DMS53 treated with DMSO at 0.1 percent for 48 hours (cell line): ENCODE measurements at regions not wholly inside any gene's neighbourhood (a gene's known extent, or its start where the extent isn't known, plus 50 kb on each side); places are given as distances from the start of the nearest gene placed in this dataset.

ENCODE experiments used
- DNase-seq: peaks from one replicate; lab custom pipeline; 2025; ENCODE audit not compliant: unreplicated experiment; lab: John Stamatoyannopoulos, UW

DNA sequence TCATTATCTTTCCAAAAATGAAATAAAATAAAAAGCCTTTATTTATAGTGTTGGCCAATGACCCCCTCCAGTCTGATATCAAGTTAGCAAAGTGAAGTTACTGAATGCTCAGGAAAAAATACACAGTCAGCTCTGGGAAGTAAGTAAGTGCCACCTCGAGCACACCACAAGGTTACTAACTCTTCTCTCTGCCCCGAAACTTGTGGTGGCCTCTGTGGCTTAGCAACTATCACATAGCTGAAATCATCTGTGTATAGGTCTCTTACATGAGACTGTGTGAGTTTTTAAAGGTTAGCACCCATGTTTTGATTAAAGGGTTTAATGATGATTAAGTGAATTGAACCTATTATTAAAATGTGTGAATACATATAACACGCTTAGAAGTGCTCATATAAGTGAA lies 161.4 kb upstream of the KLF4 start:
- DNase-seq: no peak

- DNase-seq: no peak
Observed at GRCh38 chr9:107650321-107650720, 160.8 kb upstream of the KLF4 start.

DNA sequence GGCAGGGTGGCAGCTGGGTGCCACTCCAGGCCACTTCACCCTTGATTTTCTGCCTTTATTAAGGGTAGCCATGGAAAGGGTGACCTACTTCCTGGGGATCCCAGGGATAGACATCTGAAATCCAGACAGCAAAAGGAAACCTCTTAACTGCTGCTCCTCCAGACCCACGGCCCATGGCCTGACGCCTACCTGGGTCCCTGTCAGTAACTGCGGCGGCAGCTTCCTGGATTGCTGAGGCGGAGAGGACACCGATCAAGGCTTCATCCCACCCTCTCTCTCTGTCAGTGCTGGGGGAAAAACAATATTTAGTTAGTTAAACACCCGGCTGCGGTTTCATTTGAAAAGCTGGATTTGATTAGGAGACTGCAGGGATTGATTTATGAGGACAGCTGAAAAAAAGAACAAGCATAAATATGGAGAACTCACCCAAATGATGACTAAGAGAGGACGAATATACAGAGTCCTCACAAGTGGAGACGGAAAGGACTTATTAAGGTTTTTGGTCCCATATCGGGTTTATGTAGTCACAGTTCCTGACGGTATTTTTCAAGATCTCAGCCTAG lies 158.7 kb upstream of the KLF4 start:
- DNase-seq: no peak

GRCh38 chr9:107647611-107648010 lies 158.0 kb upstream of the KLF4 start:
- no peak for DNase-seq

DNA sequence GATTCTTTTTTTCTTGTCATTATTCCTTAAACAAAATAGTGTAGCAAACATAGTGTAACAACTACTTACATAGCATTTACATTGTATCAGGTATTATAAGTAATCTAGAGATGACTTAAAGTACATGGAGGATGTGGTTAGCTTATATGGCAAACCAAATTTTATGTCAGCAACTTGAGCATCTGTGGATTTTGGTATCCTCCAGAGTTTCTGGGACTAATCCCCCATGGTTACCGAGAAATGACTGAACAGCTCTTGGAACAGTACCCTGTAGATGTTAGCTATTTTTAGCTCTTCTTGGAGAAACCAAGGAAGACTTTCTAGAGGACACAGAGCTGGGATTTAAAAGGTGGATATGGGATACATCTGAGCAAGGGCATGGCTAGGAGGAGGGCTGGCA lies 157.6 kb upstream of the KLF4 start:
- no peak for DNase-seq

GRCh38 chr9:107645464-107645833 lies 155.9 kb upstream of the KLF4 start:
- DNase-seq: no peak

DNA sequence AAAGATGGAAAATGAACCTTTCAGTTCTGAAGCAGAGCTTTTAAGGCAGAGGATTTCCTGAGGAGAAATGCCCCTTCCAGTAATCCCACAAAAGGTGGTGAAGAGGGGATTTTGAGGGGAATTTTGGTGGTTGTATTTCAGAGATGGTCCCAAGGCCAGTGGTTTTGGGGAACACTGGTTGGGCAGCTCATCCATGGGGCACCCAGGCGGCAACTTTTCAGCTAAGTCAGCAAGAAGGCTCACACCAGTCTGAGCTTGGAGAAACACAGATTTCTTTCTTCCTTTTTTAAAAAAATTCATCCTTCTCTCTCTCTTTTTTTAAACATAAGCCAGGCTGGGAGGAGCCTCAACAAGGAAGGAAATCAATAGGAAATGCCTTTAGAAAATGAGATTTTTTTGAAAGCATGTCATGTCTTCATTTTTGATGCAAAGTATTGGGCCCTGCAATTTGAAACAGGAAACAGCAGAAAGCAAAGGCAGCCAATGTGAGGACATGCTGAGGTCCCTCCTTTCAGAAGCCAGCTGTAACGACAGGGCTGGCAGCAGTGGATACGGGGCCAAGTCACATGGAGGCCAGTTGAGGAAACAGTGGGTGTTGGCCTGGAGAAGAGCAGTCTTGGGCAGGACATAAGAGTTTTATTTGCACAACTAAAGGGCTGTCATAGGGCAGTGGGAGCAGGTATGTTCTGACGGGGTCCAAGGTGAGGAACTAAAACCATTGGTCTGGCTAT lies 155.3 kb upstream of the KLF4 start:
- no peak for DNase-seq

- DNase-seq: peak; percentile 5
Observed at GRCh38 chr9:107639426-107639825, 149.9 kb upstream of the KLF4 start.

DNA sequence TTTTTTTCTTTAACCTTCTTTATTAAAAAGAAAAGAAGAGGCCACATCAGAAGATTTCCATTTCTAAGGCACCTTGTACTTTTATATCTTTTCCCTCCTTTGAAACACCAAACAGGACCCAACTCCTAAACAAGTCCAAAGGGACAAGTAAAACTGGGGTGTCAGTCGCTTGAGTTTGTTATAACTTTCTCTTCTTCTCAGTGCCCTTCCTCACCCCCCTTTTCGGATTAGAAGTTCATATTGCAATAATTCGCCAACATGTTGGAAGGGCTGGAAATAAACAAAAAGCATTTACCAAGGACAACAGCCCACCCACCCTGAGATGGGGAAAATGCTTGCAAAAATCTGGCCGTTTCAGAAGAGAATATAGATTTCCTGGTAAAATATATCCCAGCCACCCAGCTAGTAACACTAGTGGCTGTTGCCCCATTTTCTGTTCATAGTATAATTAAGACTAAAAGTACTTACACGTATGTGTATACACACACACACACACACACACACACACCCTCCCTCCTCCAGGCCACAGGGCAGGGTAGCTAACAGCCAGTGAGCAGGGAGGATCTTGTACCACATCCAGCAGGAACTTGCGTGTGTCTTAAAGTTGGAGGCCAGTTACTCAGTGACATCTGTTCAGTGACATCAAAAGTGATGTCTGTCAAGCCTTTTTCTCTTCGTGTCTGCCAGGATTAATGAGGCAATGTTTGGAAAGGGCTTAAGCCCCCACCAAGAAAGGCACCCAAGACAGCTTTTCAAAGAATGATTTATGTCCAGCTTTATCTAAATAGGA lies 149.1 kb upstream of the KLF4 start:
- peak; percentile 7 for DNase-seq

- DNase-seq: peak; percentile 65
Observed at GRCh38 chr9:107637421-107638420, 148.2 kb upstream of the KLF4 start.

GRCh38 chr9:107636571-107637381 lies 147.2 kb upstream of the KLF4 start:
- no peak for DNase-seq

- no peak for DNase-seq
Observed at GRCh38 chr9:107635803-107636174, 146.2 kb upstream of the KLF4 start.

DNA sequence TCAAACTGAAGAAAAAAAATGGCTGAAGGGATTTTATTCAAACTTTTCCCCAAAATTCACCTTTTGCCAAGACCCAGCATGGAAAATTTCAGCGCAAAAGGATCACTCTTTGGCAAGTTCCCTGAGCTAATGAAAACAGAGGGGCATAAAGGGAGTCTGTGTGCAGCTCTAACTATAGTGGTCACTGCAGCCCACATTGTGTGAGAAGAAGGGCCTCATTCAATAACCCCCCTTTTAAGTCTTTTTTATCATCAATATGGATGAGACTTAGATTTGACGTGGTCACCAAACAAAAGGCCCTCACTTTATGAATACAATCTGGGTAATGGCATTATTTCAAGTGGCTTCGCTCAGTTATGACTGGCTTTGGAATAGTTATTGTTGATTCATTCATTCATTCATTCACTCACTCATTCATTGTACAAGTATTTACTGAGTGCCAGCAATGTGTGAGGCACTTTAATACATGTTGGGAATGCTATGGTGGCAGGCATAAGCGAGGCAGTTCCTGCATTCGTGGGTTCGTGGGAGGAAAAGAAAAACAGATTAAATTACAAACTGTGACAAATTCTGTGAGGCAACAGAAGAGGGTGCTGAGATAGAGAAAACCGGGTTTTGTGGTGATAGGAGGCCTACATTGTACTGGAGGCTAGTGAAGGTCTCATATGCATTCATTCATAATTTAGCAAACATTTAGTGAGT lies 145.7 kb upstream of the KLF4 start:
- no peak for DNase-seq

- no peak for DNase-seq
Observed at GRCh38 chr9:107633406-107633805, 143.8 kb upstream of the KLF4 start.

DNA sequence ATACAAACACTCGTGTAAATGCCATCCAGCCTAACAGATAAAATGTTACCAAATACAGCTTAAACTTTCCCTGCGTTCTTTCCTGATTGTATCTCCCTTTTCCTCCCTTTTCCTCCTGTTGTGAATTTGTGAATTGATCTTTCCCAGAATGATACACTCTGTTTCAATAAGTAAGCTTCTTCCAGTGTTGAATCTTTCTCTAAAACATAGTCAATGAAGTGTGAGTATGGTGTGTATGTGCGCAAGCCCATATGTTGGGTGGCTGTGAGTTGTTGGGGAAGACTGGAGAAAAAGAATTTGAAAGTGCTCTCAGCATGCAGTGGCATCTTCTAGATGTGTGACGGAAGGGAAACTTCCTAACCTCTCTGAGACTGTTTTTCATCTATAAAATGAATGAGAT lies 143.1 kb upstream of the KLF4 start:
- no peak for DNase-seq

GRCh38 chr9:107632216-107632615 lies 142.6 kb upstream of the KLF4 start:
- DNase-seq: no peak

DNA sequence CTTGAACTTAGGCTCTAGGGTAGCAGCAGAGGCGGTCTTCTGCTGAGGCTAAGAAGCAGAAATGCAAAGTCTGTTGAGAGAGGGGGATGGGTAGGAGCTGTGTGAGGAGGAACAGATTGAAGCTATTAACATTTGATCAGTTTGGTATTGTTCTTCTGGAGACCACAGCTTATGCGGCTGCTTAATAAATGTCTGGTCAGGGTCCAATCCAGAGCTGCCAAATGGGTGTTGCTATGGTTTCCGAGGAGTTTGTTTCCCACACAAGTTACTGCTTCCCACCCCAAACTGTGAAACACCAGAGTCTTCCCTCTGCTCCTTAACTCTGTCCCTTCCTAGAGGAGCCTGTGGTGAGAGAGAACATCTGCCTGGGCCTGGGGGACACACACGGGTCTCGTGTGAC lies 142.2 kb upstream of the KLF4 start:
- no peak for DNase-seq

GRCh38 chr9:107630156-107630555 lies 140.6 kb upstream of the KLF4 start:
- DNase-seq: no peak

GRCh38 chr9:107628444-107628843 lies 138.9 kb upstream of the KLF4 start:
- DNase-seq: no peak

DNA sequence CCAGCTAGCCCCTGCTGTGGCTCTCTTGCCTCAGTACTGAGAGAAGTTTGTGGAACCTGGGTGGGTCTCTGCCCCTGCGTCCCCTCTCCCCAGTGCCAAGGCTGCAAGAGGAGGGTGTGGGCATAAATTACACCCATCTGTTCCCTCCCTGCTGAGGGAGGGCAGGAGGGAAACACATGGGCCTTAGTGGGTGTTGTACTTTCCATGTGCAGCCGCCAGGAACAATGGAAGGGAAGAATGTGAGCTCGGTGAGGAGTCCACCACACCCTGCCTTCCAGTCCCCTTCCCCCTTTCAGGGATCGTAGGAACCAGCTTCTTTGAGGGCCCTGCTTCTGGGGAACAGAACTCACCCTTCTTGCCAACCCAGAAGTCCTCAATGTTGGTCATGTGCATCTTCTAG lies 138.2 kb upstream of the KLF4 start:
- DNase-seq: no peak
